Esophagus mucosa (tissue), 1 donor: ENCODE measurements at regions not wholly inside any gene's neighbourhood (a gene's known extent, or its start where the extent isn't known, plus 50 kb on each side); places are given as distances from the start of the nearest gene placed in this dataset.
A peak's percentile ranks its signal among the peaks of the same experiment; 100 is the strongest.

Experiments
- ATAC-seq: fragments of 200-7000 bp; cut with Tn5 transposase; one replicate; pipeline ENCODE4 v1.9.1; 2020
- donor health status: DM: yes; HTN: yes; CAD: no.

DNA sequence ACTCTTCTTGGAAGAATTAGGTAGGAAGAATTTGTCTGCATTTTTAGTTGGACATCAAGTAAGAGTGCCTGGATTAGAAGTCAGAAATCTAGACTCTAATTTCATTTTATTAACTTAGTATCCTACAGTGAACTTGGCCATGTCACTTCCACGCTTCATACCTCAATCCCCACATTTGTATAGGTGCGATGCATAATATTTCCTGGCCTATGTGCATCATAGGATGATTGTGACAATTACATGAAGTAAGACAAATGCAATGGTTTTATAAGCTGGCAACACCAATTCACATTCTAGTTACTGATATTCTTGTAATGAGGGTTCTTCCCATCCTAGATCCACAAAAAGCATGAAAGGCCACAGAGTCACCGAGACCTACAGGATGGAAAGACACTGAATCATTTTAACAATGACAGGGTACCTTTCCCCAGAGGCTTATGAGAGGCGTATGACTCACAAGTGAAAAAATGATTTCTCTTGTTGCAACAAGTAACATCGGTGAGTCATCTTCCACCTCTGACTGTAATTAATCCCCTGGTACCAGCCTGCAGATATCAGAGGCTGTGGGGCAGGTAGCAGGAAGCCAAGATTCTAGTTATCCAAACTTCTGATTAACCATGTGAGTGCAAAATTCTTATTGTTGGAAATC, 56.0 kb upstream of the OR5AK2 start:
- ATAC-seq, result peak; percentile 100

DNA sequence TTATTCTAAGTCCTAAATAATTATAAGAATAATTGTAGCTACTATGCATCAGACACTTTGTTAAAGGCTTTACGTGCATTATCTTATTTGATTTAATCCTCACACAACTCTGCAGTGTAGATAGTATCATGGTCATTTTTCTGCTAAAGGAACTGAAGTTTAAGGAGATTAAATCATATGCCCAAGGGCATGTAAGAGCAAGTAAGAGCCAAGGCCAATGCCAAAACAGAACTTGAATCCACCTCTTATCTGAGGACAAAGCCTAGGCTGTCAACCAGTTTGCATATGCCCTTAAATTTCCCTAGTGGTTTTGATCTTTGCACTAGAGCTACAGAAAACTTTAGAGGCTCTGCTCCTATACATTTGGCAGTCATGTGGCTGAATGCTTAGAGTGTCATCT, 65.6 kb upstream of the OR5AK2 start:
- ATAC-seq, result no peak

DNA sequence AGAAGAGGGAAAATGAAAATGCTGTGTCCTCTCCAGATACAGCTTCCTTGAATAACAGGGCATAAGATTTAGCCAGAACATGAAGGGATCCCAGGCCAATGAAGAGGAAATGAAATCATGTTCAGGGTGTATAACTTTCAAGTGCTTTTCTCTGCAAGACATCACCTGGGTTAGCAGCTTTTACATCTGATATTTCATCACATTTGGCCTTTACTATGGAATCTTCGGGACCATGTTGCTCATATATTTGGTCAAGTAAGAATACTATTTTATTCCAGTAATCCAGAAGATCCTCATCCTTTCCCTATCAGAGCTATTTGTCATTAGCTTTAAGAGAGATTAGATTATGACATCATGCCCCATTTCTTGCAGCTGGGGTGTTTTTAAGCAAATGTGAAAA, 66.3 kb upstream of the OR5AK2 start:
- ATAC-seq, result no peak

DNA sequence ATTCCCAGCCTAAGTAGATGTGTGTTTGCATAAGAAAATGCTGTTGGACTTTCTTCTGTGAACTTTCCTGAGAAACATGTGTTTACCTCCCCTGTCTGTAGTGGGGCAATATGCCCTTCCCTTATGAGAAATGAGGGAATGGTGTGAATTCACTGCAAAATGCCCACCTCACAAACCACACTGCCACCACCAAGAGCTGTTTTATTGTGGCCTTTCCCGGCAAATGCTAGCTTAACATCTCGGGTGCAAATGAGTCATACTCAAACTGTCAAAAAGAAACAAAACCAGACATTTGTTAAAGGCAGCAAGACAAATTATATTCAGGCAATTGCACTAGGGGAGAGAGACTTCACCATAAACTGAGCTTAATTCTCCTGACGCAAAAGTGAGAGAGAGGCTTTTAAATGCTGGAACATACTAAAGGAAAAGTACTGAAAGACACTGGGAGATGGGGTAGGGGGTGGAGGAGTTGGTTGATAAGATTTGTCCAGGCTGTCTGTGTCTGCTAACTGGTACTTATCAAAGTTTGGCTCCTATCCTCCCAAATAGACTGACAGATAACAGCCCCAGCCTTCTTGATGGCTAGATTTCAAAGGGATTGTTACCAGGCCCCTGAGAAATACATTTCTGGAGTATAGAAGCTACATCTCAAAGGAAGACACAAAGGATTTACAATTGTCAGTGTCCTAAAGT, 70.9 kb upstream of the OR5AK2 start:
- no peak for ATAC-seq

DNA sequence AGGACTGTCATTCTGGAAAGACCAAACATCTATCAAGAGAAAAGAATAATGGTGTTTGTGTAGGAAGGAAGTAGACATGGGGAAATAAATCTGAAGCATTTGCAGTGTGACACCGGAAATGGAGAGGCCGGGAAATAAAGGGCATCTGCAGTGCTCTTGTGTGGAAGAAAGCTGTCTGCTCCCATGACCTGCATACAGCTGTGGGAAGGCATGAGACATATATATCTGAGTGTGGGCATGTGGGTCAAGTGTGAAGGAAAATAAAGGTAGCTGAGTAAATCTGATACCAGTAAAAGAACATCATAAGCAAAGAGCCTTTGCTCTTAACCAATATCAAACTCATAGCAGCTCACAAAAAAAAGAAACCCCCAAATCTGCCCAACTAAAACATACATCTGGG, 72.1 kb upstream of the OR5AK2 start:
- ATAC-seq, result no peak

DNA sequence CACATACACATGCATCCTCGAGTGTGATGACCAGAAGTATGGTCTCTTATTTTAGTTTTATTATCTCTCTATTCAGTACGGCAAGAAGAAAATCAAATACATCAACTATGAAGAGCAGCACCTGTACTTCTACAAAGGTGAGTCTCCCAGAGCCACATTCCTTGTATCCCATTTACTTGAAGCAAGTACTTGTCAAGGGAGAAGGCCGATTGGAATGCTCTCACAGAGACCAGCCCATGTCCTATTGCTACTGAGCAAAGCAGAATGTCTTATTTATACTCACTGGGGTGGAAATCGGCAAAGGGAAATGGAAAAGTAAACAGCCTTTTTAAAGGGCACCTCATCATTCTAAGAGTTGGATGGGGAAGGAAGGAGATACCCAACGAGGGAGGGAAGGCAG, 72.6 kb upstream of the OR5AK2 start:
- no peak for ATAC-seq

DNA sequence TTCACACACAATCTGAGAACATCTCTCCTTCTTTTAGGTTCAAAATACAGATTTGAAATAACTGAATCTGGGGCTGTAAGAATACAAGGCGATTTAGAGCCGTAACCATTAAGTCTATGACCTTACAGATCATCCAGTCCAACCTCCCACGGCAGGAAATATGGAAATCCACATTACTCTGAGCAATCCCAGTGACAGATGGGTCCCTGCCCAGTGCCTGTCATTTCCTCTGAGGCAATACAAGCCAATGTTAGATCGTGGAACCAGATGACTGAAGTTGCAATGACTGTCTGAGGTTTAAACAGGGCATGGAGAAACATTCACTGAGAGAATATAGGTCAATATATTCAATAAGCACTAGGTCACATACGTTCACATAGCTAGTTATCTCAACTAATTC, 77.4 kb upstream of the OR5AK2 start:
- peak; percentile 74 for ATAC-seq

DNA sequence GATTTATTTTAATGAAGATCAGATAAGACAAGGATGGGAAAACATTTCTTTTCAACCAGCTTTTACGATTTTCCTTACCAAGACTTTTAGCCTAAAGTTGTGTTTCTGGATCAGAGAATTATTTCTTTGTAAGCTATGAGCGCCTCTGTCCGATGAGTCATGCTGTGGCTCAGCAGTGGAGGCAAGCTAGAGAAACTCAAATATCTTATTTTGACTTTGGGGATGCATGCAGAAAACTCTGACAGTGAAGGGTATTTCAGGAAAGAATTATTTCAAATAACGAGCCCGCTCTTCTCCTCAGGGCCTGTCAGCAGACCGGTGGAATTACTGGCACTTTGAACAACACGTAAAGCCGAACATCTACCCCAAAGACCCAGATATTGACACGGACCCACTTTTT, 77.9 kb upstream of the OR5AK2 start:
- peak; percentile 27 for ATAC-seq

DNA sequence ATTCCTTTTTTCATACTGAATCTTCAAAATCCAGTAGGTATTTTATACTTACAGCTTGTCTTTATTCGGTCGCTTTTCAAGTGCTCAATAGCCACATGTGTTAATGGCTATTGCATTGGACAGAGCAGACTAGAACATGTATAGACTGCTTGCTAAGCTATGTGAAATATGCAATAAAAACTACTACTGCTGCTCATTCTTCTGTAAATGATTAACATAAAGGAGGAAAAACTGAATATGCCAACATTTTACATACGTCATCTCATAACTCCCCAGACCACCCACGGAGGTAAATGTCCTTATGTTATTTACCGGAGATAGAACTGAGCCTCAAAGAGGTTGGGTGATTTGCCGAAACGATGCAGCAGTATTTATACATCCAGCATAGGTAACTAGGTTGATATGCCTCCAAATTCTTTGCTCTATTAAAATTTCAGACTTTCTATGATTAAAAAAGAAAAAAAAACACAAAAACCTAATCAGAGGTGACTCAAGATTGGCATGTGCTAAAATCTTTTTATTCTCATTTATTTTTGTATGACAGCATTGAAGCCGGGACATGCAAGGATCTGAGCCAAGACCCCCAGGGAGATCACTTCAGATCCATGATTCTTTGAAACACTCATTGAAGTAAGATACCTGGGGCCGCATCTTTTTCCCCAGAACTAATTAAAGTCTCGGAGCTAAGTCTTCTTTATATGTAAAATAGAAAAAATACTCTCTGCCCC, 78.5 kb upstream of the OR5AK2 start:
- ATAC-seq, result no peak

DNA sequence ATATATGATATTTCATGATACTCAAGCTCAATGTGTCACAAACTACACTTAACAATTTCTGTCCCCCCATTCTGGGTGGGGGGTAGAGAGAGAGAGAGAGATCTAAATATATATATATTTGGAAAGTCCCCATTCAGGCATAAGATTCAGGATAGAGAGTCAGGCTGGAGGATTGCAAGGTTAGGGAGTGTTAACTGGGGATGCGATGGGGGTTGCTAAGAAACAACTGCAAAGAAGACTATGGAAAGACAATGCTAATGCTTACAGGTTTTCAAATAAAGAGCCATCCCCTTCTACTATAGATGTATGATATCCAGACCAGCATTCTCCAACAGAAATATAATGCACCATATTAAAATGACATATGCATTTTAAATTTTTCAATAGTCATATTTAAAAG, 79.2 kb upstream of the OR5AK2 start:
- ATAC-seq, result no peak

DNA sequence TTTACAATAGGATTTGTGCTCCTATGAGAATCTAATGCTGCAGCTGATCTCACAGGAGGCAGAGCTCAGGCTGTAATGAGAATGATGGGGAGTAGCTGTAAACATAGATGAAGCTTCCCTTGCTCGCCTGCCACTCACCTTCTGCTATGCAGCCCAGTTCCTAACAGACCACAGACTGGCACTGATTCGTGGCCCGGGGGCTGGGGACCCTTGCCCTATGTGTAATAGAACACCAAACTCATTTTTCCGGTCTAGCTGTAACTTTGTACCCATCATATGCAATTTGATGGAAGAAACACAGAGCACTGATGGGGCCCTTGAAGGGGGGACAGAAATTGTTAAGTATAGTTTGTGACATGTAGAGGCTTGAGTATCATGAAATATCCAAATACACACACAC, 79.6 kb upstream of the OR5AK2 start:
- ATAC-seq, result no peak

DNA sequence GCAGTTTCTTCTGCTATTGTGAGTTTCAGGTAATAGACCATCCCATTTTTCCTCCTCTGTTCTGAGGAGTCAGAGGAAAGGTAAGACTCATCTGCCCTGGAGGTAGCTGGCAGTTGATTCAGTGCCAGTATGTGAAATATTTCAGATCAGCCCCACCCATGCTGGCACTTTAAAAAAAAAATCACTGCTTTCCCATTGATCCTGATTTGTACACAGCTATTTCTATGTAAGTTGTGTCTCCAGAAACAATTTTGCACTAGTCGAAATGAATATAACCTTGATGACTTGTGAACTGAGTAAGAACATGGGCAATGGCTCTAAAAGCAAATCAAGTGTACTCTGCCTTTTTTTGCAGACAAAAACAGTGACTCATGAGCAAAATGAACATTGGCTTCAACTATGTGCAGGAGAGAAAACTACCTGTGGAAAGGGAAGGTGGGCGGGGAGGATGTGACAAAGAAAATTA, 82.0 kb upstream of the OR5AK2 start:
- peak; percentile 85 for ATAC-seq

DNA sequence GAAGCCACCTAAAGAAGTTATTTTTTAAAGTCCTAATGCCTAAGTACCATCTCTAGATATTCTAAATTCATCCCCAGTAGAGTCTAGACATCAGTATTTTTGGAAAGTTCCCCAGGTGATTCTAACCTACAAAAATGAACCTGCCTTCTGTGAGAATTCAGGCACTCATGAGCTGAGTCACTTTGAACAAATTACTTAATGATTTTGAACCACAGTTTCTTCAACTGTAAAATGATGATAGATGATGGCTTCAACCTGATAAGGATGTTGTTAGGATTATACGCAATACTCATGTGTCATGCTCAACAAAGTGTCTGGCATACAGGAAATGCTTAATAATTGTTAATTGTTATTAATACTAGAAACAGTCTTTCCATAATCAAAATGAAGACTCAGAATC, 82.8 kb upstream of the OR5AK2 start:
- ATAC-seq, result no peak

DNA sequence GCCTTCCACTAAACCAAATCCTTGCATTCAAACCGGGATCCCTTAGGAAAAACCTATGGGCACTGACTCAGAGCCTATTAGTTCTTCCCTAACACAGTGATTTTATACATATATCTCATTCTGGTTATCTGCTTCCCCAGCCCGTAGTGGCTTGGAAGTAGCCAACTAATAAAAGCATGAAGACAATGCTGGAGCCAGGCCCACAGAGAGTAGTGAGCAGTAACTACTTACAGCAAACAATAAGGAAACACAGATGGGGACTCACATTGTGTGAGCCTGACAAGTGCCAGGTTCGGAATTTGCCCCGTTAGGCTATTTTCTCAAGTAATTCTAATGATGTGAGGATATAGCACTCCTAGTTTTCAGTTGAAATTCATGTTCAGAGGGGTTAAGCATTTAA, 83.3 kb upstream of the OR5AK2 start:
- ATAC-seq, result no peak

DNA sequence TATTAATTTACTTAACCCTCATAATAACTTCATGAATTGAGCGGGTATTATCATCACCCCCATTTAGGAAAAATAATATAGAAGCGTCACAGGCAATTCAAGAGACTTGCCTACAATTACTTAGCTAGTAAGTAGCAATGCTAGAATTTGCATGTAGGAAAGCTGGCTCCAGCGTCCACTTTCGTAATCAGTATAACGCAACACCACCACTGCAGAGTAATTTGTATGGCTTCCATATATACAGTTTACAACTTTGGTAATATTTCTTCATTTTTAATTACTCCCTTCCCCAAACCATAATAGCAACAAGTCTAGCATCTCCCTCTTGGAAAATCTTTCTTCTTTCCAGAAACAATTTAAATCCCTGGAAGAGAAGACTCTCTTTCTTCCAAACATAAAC, 89.9 kb upstream of the OR5AK2 start:
- no peak for ATAC-seq

DNA sequence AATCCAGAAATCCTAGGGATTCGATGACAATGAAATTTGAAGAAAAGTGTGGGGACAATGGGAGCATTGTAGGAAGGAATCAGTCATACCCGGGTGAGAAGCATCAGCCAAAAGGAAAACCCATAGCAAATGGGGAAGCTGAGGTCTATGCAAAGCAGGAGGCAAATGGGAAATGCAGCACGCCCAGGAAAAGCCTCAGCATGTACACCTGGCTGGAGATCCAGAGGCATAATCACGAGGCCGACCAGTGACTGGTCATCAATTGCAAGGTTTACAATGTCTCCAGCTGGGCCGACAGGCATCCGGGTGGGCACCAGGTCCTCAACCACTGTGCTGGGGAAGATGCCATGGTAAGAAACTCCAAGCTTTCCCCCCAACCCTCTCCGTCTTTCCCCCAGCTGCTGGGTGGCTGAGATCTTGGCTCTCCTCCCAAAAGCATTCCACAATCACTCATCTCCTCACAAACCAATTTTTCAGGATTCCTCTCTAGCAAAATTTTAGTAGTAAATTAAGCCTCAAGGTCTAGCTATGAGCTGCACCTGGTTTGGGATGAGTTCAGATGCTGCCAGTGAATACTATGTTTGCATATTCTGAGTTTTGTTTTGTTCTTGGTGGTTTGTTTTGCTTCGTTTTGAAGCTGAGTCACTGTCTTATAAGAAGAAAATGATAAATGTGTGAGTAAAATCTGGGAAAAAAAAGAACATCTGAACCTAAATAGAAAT, 98.0 kb upstream of the OR5AK2 start:
- ATAC-seq, result peak; percentile 25

DNA sequence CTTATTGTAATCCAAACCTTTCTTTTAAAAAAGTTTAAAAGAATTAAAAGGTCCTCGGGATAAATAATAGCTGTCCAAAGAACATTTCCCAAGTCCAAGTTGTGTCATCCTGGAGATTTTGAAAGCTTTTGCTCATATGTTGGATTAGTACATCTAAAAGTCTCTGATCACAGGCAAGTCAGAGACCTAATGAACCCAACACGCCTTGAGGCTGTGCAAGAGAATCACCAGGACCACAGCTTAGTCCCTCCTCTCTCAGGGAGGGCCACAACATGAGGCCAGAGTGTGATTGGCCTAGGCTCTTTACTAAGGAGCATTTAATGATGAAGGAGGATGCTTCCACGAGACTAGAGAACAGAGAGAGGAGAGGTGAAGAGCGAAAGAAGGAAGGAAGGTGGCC, 98.7 kb upstream of the OR5AK2 start:
- ATAC-seq, result no peak

DNA sequence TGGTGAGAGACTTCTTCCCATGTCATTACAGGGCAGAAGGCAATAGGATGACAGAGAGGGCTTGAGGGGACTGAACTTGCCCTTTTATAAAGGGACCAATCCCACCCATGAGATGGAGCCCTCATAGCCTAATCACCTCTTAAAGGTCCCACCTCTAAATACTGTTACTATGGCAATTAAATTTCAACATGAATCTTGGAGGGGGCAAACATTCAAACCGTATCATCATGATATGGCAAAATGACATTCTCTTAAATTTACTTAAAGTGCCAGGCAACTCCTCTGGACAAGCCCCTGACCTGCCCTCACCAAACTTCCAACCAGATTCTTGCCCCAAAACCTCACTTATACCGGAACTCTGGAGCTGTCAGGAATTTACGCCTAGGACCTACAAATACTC, 100.8 kb upstream of the OR5AK2 start:
- no peak for ATAC-seq

DNA sequence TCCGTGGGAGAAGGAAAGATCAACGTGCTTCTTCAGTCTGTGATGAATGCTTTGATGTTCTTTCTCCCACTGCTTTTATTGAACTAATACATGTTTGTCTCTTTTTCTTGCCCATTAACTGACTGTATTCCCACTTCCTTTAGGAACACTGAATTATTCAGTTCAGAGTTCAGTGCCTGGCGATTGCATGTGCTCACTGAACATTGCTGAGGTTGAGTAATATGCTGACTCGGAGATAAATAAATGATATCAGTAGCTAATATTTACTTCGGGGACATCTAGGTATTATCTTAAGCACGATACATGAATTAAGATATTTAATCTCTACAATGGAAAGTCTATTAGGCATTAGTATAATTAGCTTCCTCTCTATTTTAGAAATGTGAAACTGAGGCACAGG, 102.3 kb upstream of the OR5AK2 start:
- no peak for ATAC-seq

DNA sequence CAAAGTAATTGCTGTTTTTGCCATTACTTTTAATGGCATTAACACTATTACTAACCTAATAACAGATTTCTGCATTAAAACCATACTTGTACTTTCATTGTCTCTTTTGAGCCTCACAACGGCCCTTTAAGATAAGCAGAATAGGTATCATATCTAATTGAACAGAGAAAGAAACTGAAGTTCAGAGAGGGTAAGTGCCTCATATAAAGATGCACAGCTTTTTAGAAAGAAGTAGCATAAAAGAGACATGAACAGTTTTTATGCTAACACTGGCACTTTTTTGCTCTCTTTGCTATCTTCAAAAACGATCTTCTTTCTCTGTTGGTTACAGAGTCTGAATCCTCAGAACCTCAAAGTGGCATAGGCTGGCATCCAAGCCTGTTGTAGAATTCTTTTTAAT, 102.9 kb upstream of the OR5AK2 start:
- ATAC-seq, result no peak

DNA sequence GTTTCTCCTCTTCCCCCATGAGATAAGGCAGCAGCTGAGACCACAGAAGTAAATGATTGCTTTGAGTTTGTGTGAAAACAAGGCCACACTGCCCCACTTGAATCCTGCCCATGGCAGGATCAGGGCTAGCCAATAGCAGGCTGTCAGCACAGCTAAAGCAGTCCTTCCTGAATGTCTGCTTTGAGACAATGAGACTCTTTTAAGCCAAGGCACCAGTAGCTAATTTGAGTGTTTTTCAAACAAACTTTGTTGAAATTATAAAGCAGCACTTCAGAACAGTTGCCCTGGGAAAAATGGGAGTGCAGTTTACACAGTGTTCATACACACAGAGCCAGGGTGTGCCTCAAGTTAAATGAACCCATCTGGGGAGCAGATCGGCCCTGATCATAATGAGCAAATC, 103.5 kb upstream of the OR5AK2 start:
- peak; percentile 74 for ATAC-seq

DNA sequence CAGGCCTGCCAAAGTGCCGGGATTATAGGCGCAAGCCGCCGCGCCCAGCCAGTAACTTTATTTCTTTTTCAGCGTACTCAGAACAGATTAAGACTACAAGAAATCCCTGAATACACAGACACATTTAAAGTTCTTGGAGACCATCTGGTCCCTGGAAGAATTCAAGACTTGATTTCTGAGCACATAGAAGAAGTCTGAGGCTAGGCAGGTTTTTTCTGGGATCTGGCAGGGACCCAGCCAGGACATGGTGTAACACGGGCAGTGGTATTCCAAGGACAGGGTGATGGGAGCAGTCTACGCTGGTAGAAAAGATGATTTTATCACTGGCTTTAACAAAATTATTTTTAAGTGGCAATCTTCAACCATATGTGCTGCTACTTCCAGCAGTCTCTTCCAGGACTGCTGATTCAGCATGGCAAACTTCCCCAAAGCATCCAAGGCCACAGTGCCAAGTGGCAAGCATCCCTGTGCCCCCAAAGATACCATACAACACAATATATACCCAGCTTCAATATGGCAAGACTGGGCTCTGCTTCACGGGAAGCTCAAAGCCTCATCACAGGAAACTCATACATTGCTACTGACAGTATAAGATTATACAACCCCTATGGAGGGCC, 105.2 kb upstream of the OR5AK2 start:
- ATAC-seq, result no peak
